AG10803 (cell line): ENCODE measurements at regions not wholly inside any gene's neighbourhood (a gene's known extent, or its start where the extent isn't known, plus 50 kb on each side); places are given as distances from the start of the nearest gene placed in this dataset.
A peak's percentile ranks its signal among the peaks of the same experiment; 100 is the strongest.

Source experiments
- DNase-seq: peaks from one replicate; pipeline ENCODE4 v3.0.0; 2010; ENCODE audit warnings: low read depth
- H3K4me3 ChIP-seq: 2 replicates; pipeline ENCODE4 v1.5.1; 2011; ENCODE audit warnings: mild to moderate bottlenecking, low read length, control low read depth
- TF ChIP-seq, protein P1 (sequence below): conservative IDR thresholded peaks from 2 replicates; pipeline ENCODE4 v1.5.1; 2011; ENCODE audit warnings: mild to moderate bottlenecking, low read length, control low read depth, inconsistent platforms

DNA sequence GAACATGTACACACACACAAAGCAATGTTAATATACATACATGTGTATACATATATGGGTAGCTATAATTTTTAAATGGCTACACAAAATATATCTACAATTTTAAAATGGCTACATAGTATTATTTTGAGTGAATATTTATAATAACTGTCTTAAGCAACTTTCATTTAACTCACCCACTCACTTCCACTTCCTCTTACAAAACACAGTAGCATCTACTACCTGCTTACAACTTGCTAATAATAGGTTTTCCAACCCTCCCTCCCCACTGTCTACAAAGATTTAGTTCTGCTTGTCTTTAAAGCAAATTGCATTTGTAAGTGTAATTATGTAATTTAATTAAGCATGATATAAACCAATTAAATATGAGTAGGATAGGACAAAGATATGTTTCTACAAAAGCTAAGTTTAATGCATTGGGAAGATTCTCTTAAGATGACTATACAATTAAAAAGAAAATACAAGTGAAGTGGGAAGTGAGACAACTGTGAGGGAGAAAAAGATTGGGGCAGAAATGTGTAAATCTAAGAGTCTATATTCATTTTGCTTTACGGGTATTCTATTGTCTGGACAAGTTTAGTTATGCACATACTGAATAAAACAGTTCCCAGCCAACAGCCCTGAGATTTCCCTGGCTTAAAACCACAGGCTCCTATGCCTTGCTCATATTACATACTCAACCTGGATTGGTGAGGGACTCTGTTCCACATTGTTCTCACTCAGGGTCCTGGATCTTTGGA lies 583.1 kb downstream of the EFNB2 start:
- H3K4me3 ChIP-seq = no peak overlapping the region
- TF ChIP-seq, protein P1, sequence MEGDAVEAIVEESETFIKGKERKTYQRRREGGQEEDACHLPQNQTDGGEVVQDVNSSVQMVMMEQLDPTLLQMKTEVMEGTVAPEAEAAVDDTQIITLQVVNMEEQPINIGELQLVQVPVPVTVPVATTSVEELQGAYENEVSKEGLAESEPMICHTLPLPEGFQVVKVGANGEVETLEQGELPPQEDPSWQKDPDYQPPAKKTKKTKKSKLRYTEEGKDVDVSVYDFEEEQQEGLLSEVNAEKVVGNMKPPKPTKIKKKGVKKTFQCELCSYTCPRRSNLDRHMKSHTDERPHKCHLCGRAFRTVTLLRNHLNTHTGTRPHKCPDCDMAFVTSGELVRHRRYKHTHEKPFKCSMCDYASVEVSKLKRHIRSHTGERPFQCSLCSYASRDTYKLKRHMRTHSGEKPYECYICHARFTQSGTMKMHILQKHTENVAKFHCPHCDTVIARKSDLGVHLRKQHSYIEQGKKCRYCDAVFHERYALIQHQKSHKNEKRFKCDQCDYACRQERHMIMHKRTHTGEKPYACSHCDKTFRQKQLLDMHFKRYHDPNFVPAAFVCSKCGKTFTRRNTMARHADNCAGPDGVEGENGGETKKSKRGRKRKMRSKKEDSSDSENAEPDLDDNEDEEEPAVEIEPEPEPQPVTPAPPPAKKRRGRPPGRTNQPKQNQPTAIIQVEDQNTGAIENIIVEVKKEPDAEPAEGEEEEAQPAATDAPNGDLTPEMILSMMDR = no peak
- DNase-seq = no peak

DNA sequence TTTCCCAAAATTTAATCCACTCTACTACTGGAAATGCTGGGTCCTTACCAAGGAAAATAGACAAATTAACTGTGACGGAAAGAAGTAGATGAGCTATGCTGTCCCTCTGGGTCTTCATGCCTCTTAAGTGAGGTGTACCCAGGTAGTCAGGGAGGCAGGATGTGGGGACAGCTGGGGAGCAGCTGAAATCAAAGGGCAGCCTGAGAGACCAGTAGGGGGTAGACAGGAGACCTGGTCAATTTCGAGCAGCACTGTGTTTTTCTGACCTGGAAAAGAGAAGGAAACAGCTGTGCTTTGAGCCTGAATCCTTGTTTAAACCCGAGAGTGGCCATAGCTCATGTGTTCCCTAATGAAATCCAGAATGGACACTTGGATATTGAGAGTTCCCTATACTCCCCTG lies 587.3 kb downstream of the EFNB2 start:
- TF ChIP-seq, protein P1 = no peak
- no peak overlapping the region for H3K4me3 ChIP-seq
- no peak for DNase-seq

- H3K4me3 ChIP-seq = no peak overlapping the region
- no peak for DNase-seq
- TF ChIP-seq, protein P1 = no peak
Measured at GRCh38 chr13:105940882-105941281, 594.6 kb downstream of the EFNB2 start.

GRCh38 chr13:105937451-105937850 lies 598.0 kb downstream of the EFNB2 start:
- TF ChIP-seq, protein P1 = no peak
- peak; percentile 9 for DNase-seq
- H3K4me3 ChIP-seq = no peak overlapping the region

GRCh38 chr13:105936816-105937215 lies 598.6 kb downstream of the EFNB2 start:
- peak; percentile 35 for DNase-seq
- TF ChIP-seq, protein P1 = no peak
- no peak overlapping the region for H3K4me3 ChIP-seq

DNA sequence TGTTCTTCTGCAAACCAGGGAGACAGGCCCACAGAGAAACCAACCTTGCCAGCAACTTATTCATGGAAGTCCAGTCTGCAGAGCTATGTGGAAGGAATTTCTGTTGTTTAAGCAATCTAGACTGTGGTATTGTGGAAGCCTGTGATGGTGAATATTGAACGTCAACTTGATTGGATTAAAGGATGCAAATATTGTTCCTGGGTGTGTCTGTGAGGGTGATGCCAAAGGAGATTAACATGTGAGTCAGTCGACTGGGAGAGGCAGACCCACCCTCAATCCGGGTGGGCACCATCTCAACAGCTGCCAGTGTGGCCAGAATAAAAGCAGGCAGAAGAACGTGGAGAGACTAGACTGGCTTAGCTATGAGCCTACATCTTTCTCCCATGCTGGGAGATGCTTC lies 606.0 kb downstream of the EFNB2 start:
- H3K4me3 ChIP-seq = no peak overlapping the region
- TF ChIP-seq, protein P1 = no peak
- peak; percentile 6 for DNase-seq

DNA sequence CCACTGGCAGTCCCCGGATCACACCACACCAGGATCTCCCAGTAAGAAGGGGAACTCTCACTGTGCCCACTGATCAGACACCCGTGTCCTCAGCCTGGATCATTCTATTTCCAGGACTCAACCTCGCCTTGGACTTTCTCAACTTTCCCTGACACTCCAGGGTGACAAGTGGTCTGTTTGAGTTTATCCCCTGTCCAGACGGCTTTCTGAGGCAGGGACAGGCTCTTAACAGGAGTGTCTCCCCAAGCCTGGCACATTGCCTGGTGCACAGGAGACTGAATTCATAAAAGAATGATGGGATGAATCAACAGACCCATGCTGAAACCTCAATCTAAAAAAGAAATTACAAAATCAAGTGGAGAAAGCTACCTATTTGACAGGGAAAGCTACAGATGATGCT lies 606.6 kb downstream of the EFNB2 start:
- DNase-seq = no peak
- H3K4me3 ChIP-seq = no peak overlapping the region
- TF ChIP-seq, protein P1 = no peak
